Upper lobe of right lung (tissue), 1 donor: ENCODE measurements at regions not wholly inside any gene's neighbourhood (a gene's known extent, or its start where the extent isn't known, plus 50 kb on each side); places are given as distances from the start of the nearest gene placed in this dataset.

ENCODE experiments used
- ATAC-seq: fragments of 200-7000 bp; cut with Tn5 transposase; one replicate; pipeline ENCODE4 v1.9.1; 2020; ENCODE audit warnings: mild to moderate bottlenecking, moderate library complexity
- DNase-seq: peaks from one replicate; pipeline ENCODE4 v3.0.0-alpha.2; 2020
- H3K27ac ChIP-seq: fragments of 200-600 bp; one replicate; pipeline ENCODE4 v1.8.0; 2022
- H3K27me3 ChIP-seq: fragments of 200-600 bp; one replicate; pipeline ENCODE4 v1.8.0; 2022; ENCODE audit warnings: mild to moderate bottlenecking
- H3K36me3 ChIP-seq: fragments of 200-600 bp; one replicate; pipeline ENCODE4 v1.8.0; 2022
- H3K4me1 ChIP-seq: fragments of 200-600 bp; one replicate; pipeline ENCODE4 v1.8.0; 2022
- H3K4me3 ChIP-seq: fragments of 200-600 bp; one replicate; pipeline ENCODE4 v1.8.0; 2022; ENCODE audit warnings: mild to moderate bottlenecking
- H3K9me3 ChIP-seq: fragments of 200-600 bp; one replicate; pipeline ENCODE4 v1.8.0; 2022
- CTCF ChIP-seq: fragments of 200-600 bp; IDR thresholded peaks from one replicate; pipeline ENCODE4 v1.8.0; 2022; ENCODE audit warnings: antibody characterized with exemption
- intact Hi-C: fragments of 100-400 bp; cut with DNase I; formaldehyde crosslinking; loops from one replicate; pipeline ENCODE4 v1.11.0; 2022
- donor health status: DM: no; HTN: yes; CAD: no; lungs with severe emphysema.

DNA sequence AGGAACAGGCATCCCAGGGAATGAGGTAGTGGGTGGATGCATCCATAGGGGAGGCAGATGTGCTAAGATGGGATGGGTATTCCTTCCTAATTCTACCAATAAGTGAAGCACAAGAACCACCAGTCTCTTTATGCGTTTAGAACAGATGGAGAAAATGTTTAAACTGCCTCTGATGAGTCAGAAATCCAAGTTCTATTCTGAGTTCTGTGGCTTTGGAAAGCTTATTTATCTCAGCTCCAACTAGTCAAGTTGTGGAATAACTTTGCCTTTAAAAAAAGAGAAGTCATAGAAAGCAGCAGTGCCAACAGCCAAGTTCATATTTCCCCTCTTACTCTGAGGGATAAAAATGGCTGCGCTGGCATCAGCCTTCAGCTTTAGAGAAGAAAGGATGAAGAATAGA lies 761.7 kb downstream of the IGSF11 start:
- H3K27me3 ChIP-seq, result no peaks in the 10 kb centered on the region
- TF ChIP-seq CTCF, result no peak
- intact Hi-C loops, result no loop called here
- no peak overlapping the region for H3K4me3 ChIP-seq
- H3K36me3 ChIP-seq, result no peaks in the 10 kb centered on the region
- DNase-seq, result no peak
- no peak for ATAC-seq
- no peaks in the 10 kb centered on the region for H3K9me3 ChIP-seq
- no peak overlapping the region for H3K27ac ChIP-seq
- no peaks in the 10 kb centered on the region for H3K4me1 ChIP-seq

DNA sequence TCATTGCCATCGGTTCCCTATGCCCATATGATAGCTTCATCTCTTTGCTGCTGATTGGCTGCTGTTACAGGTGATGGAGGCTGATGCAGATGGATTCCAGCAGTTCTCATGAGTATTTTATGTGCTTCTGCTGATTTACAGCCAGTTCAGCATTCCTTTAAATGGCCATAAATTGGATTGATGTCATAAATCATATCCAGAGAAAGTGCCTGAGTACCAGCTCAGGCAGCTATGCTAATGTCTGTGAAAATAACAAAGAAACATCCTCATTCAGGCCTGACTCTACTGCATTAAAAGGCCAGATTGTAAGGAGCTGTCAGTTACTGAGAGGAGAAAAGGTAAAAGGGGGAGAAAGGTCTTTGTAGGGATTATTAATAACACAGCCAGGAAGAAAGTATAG lies 756.8 kb downstream of the IGSF11 start:
- TF ChIP-seq CTCF, result no peak
- H3K9me3 ChIP-seq, result no peaks in the 10 kb centered on the region
- H3K36me3 ChIP-seq, result no peaks in the 10 kb centered on the region
- intact Hi-C loops, result no loop called here
- DNase-seq (no peak), ATAC-seq (no peak)
- H3K27me3 ChIP-seq, result no peaks in the 10 kb centered on the region
- no peak overlapping the region for H3K4me3 ChIP-seq
- H3K4me1 ChIP-seq, result no peaks in the 10 kb centered on the region
- no peak overlapping the region for H3K27ac ChIP-seq

- no peaks in the 10 kb centered on the region for H3K27me3 ChIP-seq
- ATAC-seq (no peak), DNase-seq (no peak)
- intact Hi-C loops, result no loop called here
- TF ChIP-seq CTCF, result no peak
- H3K27ac ChIP-seq, result no peak overlapping the region
- H3K4me1 ChIP-seq, result no peaks in the 10 kb centered on the region
- H3K4me3 ChIP-seq, result no peak overlapping the region
- H3K36me3 ChIP-seq, result no peaks in the 10 kb centered on the region
- no peaks in the 10 kb centered on the region for H3K9me3 ChIP-seq
Measured at GRCh38 chr3:118292841-118293240, 741.8 kb downstream of the IGSF11 start.

DNA sequence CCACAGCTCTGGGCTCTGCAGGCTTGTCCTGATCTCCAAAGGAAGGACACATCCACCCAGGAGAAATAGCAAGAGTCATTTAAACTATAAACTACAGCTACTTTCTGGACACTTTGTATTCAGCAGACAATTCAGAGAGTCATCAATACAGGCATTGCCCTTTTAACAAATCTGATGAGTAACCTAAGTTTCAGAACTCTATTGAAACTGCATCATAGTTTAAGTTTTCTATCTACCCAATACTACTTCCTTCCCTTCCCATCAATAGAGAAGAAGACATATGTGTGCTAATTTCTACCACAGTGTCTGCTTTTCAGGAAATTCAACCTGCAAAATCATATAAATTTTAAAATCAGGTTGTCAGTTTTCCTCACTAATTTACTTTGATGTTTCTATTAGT lies 736.5 kb downstream of the IGSF11 start:
- TF ChIP-seq CTCF, result no peak
- Histone ChIP-seq H3K4me1 (no peaks in the 10 kb centered on the region), H3K4me3 (no peak overlapping the region), H3K36me3 (no peaks in the 10 kb centered on the region), H3K27ac (no peak overlapping the region), H3K9me3 (no peaks in the 10 kb centered on the region), H3K27me3 (no peaks in the 10 kb centered on the region)
- ATAC-seq (no peak), DNase-seq (no peak)
- intact Hi-C loops, result no loop called here

DNA sequence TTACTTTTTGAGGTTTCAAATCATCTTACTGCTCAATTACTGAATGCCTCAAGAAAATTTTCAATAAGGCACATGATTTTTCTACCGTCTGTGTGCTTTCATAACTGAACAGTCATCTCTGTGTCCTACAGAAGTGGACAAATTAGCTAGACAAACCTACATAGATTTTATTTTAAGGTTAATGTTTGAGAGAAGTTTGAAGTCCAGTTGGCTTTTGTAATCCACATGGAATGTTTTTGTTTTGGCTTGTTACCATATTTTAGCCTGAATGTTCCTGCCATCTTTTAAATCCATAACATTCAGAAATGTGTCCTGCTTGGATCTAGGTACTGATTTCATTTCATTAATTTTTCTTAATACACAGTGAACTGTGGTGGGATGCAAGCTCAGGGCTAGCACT lies 730.1 kb downstream of the IGSF11 start:
- no peak overlapping the region for H3K27ac ChIP-seq
- ATAC-seq, result no peak
- TF ChIP-seq CTCF, result no peak

DNA sequence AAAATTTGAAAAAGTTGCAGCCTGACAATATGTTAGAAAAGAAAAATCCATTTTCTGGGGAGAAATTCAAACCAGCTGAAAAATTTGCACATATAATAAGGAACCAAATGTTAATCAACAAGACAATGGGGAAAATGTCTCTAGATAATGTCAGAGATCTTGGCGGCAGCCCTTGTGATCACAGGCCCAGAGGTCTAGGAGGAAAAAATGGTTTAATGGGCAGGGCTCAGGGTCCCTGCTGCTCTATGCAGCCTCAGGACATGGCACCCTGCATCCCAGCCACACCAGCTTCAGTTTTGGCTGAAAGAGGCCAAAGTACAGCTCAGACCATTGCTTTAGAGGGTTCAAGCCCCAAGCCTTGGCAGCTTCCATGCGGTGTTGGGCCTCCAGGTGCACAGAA lies 701.9 kb downstream of the IGSF11 start:
- H3K27ac ChIP-seq, result no peak overlapping the region
- intact Hi-C loops, result no loop called here
- H3K27me3 ChIP-seq, result no peaks in the 10 kb centered on the region
- no peak for TF ChIP-seq CTCF
- ATAC-seq, result no peak
- H3K4me3 ChIP-seq, result no peak overlapping the region
- no peaks in the 10 kb centered on the region for H3K4me1 ChIP-seq
- DNase-seq, result no peak
- H3K9me3 ChIP-seq, result peaks cover 7% of the 10 kb centered on the region
- no peaks in the 10 kb centered on the region for H3K36me3 ChIP-seq

More for the DNA sequence above, 730.1 kb downstream of the IGSF11 start:
- Histone ChIP-seq H3K9me3 (no peaks in the 10 kb centered on the region), H3K36me3 (no peaks in the 10 kb centered on the region), H3K4me3 (no peak overlapping the region), H3K4me1 (no peaks in the 10 kb centered on the region), H3K27me3 (no peaks in the 10 kb centered on the region)
- intact Hi-C loops, result no loop called here
- DNase-seq, result no peak
